ENCODE measurements at regions not wholly inside any gene's neighbourhood (a gene's known extent, or its start where the extent isn't known, plus 50 kb on each side); places are given as distances from the start of the nearest gene placed in this dataset.

- in situ Hi-C loops (cut with MboI; ENCODE audit: low sequenced_read_pairs, unreplicated experiment): no loop called here
- peak; percentile 21 for DNase-seq (ENCODE audit: low spot score)
- no peak for TF ChIP-seq CTCF (IDR thresholded peaks at IDR 0.05; ENCODE audit: borderline replicate concordance, control extremely low read depth, extremely low read depth, insufficient read depth, missing control alignments)
These were observed 58.0 kb upstream of the ELN start for GRCh38 chr7:73969991-73970390.

GRCh38 chr7:73970801-73971229 is 57.2 kb upstream of the ELN start:
- no peak for TF ChIP-seq CTCF (IDR thresholded peaks at IDR 0.05; ENCODE audit: borderline replicate concordance, control extremely low read depth, extremely low read depth, insufficient read depth, missing control alignments)
- in situ Hi-C loops (cut with MboI; ENCODE audit: low sequenced_read_pairs, unreplicated experiment): no loop called here
- peak; percentile 37 for DNase-seq (ENCODE audit: low spot score)

GRCh38 chr7:73971322-73971703 is 56.7 kb upstream of the ELN start:
- in situ Hi-C loops (cut with MboI; ENCODE audit: low sequenced_read_pairs, unreplicated experiment): no loop called here
- TF ChIP-seq CTCF (IDR thresholded peaks at IDR 0.05; ENCODE audit: borderline replicate concordance, control extremely low read depth, extremely low read depth, insufficient read depth, missing control alignments): no peak
- peak; percentile 81 for DNase-seq (ENCODE audit: low spot score)

GRCh38 chr7:73971704-73972341 is 56.1 kb upstream of the ELN start:
- TF ChIP-seq CTCF (IDR thresholded peaks at IDR 0.05; ENCODE audit: borderline replicate concordance, control extremely low read depth, extremely low read depth, insufficient read depth, missing control alignments): no peak
- in situ Hi-C loops (cut with MboI; ENCODE audit: low sequenced_read_pairs, unreplicated experiment): no loop called here
- DNase-seq (ENCODE audit: low spot score): peak; percentile 42

DNA sequence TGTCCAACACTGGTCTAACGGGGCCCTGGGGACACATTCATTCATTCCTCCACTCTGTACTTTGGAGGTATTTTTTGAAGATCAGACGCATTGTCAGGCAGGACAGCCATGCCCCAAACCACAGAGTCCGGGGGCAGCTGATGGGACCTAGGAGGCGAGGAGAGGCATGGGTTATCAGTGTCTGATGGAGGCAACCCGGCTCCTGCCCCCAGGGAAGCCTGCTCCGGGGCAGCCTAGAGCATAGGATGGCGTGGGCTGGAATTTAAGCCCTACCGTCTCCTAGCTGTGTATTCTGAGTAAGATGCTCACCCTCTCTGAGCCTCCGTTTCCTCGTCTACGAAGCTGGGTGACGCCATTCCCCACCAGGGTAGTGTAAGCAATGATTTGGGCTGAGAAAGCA is 55.4 kb upstream of the ELN start:
- no peak for TF ChIP-seq CTCF (IDR thresholded peaks at IDR 0.05; ENCODE audit: borderline replicate concordance, control extremely low read depth, extremely low read depth, insufficient read depth, missing control alignments)
- in situ Hi-C loops (cut with MboI; ENCODE audit: low sequenced_read_pairs, unreplicated experiment): no loop called here
- no peak for DNase-seq (ENCODE audit: low spot score)

DNA sequence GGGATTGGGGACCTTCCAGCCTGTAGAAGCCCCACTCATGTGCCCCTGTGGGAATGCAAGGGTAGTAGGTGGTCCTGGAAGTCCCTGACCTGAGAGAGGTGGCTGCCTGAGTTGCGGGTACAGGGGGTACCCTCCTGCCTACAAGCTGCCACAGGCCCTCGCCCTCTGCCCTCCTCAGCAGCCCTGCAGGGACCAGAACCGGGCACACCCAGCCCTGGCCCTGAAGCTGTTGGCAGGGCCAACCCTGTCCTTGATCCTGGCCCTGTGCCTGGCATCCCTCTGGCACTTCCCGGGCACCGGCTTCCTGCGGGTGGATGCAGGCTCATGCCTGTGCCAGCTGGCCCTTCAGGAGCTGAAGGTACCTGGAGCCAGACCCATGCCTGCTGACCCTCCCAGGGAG is 54.9 kb upstream of the ELN start:
- peak; percentile 28 for DNase-seq (ENCODE audit: low spot score)
- in situ Hi-C loops (cut with MboI; ENCODE audit: low sequenced_read_pairs, unreplicated experiment): no loop called here
- TF ChIP-seq CTCF (IDR thresholded peaks at IDR 0.05; ENCODE audit: borderline replicate concordance, control extremely low read depth, extremely low read depth, insufficient read depth, missing control alignments): no peak
